ENCODE measurements at regions not wholly inside any gene's neighbourhood (a gene's known extent, or its start where the extent isn't known, plus 50 kb on each side); places are given as distances from the start of the nearest gene placed in this dataset.

GRCh38 chr13:75153386-75153785 is 328.6 kb downstream of the TBC1D4 start:
- intact Hi-C loops (cut with DNase I): no loop called here
- H3K27me3 ChIP-seq (ENCODE audit: control insufficient read depth, insufficient read depth): no peaks in the 10 kb centered on the region
- peaks cover 1% of the 10 kb centered on the region for H3K9me3 ChIP-seq (ENCODE audit: control insufficient read depth, low read length)
- peaks cover 2% of the 10 kb centered on the region for H3K4me1 ChIP-seq (ENCODE audit: control insufficient read depth, insufficient read depth, low read length)
- 63% methylated on average over 4 of the region's 4 CpGs for WGBS
- ATAC-seq (peak in 1 of 2 donors; percentile 52), DNase-seq (no peak)
- no peak overlapping the region for H3K4me3 ChIP-seq (ENCODE audit: low read length)
- H3K27ac ChIP-seq (ENCODE audit: low read length): no peak overlapping the region

GRCh38 chr13:75151081-75151643 is 330.8 kb downstream of the TBC1D4 start:
- Histone ChIP-seq H3K9me3 (ENCODE audit: control insufficient read depth, low read length) (no peaks in the 10 kb centered on the region), H3K27me3 (ENCODE audit: control insufficient read depth, insufficient read depth) (no peaks in the 10 kb centered on the region), H3K27ac (ENCODE audit: low read length) (no peak overlapping the region), H3K4me3 (ENCODE audit: low read length) (no peak overlapping the region), H3K4me1 (ENCODE audit: control insufficient read depth, insufficient read depth, low read length) (peaks cover 2% of the 10 kb centered on the region)
- DNase-seq: no peak
- 62% methylated on average over 3 of the region's 3 CpGs for WGBS
- intact Hi-C loops (cut with DNase I): no loop called here
- no peak for ATAC-seq

- Histone ChIP-seq H3K27ac (ENCODE audit: low read length) (no peak overlapping the region), H3K4me1 (ENCODE audit: control insufficient read depth, insufficient read depth, low read length) (peaks cover 2% of the 10 kb centered on the region), H3K27me3 (ENCODE audit: control insufficient read depth, insufficient read depth) (no peaks in the 10 kb centered on the region), H3K9me3 (ENCODE audit: control insufficient read depth, low read length) (no peaks in the 10 kb centered on the region), H3K4me3 (ENCODE audit: low read length) (no peak overlapping the region)
- no peak for ATAC-seq
- intact Hi-C loops (cut with DNase I): no loop called here
- no peak for DNase-seq
Measured at GRCh38 chr13:75149776-75150175, 332.2 kb downstream of the TBC1D4 start.

GRCh38 chr13:75147946-75148345 is 334.0 kb downstream of the TBC1D4 start:
- Histone ChIP-seq H3K9me3 (ENCODE audit: control insufficient read depth, low read length) (no peaks in the 10 kb centered on the region), H3K4me3 (ENCODE audit: low read length) (no peak overlapping the region), H3K4me1 (ENCODE audit: control insufficient read depth, insufficient read depth, low read length) (no peaks in the 10 kb centered on the region), H3K27ac (ENCODE audit: low read length) (no peak overlapping the region), H3K27me3 (ENCODE audit: control insufficient read depth, insufficient read depth) (no peaks in the 10 kb centered on the region)
- ATAC-seq (no peak), DNase-seq (no peak)
- intact Hi-C loops (cut with DNase I): no loop called here
- 79% methylated on average over 5 of the region's 5 CpGs for WGBS

GRCh38 chr13:75146436-75146835 is 335.5 kb downstream of the TBC1D4 start:
- DNase-seq (no peak), ATAC-seq (no peak)
- intact Hi-C loops (cut with DNase I): no loop called here
- Histone ChIP-seq H3K4me1 (ENCODE audit: control insufficient read depth, insufficient read depth, low read length) (no peaks in the 10 kb centered on the region), H3K27ac (ENCODE audit: low read length) (no peak overlapping the region), H3K27me3 (ENCODE audit: control insufficient read depth, insufficient read depth) (no peaks in the 10 kb centered on the region), H3K4me3 (ENCODE audit: low read length) (no peak overlapping the region), H3K9me3 (ENCODE audit: control insufficient read depth, low read length) (no peaks in the 10 kb centered on the region)
- 88% methylated on average over 1 of the region's 1 CpG for WGBS

GRCh38 chr13:75145927-75146326 is 336.0 kb downstream of the TBC1D4 start:
- no peaks in the 10 kb centered on the region for H3K4me1 ChIP-seq (ENCODE audit: control insufficient read depth, insufficient read depth, low read length)
- H3K9me3 ChIP-seq (ENCODE audit: control insufficient read depth, low read length): no peaks in the 10 kb centered on the region
- intact Hi-C loops (cut with DNase I): no loop called here
- DNase-seq (no peak), ATAC-seq (no peak)
- H3K4me3 ChIP-seq (ENCODE audit: low read length): no peak overlapping the region
- no peaks in the 10 kb centered on the region for H3K27me3 ChIP-seq (ENCODE audit: control insufficient read depth, insufficient read depth)
- no peak overlapping the region for H3K27ac ChIP-seq (ENCODE audit: low read length)
- 56% methylated on average over 1 of the region's 1 CpG for WGBS

GRCh38 chr13:75139291-75139690 is 342.7 kb downstream of the TBC1D4 start:
- intact Hi-C loops (cut with DNase I): no loop called here
- no peak for DNase-seq
- H3K9me3 ChIP-seq (ENCODE audit: control insufficient read depth, low read length): peaks cover 3% of the 10 kb centered on the region
- no peak for ATAC-seq
- H3K4me3 ChIP-seq (ENCODE audit: low read length): no peak overlapping the region
- H3K4me1 ChIP-seq (ENCODE audit: control insufficient read depth, insufficient read depth, low read length): no peaks in the 10 kb centered on the region
- no peak overlapping the region for H3K27ac ChIP-seq (ENCODE audit: low read length)
- H3K27me3 ChIP-seq (ENCODE audit: control insufficient read depth, insufficient read depth): no peaks in the 10 kb centered on the region

GRCh38 chr13:75137911-75138571 is 343.9 kb downstream of the TBC1D4 start:
- Histone ChIP-seq H3K27me3 (ENCODE audit: control insufficient read depth, insufficient read depth) (no peaks in the 10 kb centered on the region), H3K4me1 (ENCODE audit: control insufficient read depth, insufficient read depth, low read length) (no peaks in the 10 kb centered on the region), H3K9me3 (ENCODE audit: control insufficient read depth, low read length) (peaks cover 3% of the 10 kb centered on the region), H3K27ac (ENCODE audit: low read length) (no peak overlapping the region), H3K4me3 (ENCODE audit: low read length) (no peak overlapping the region)
- intact Hi-C loops (cut with DNase I): no loop called here
- ATAC-seq (peak in 1 of 2 donors; percentile 72), DNase-seq (no peak)
- WGBS: 51% methylated on average over 3 of the region's 3 CpGs

- no peaks in the 10 kb centered on the region for H3K27me3 ChIP-seq (ENCODE audit: control insufficient read depth, insufficient read depth)
- no peak for DNase-seq
- 88% methylated on average over 1 of the region's 1 CpG for WGBS
- H3K27ac ChIP-seq (ENCODE audit: low read length): no peak overlapping the region
- peaks cover 3% of the 10 kb centered on the region for H3K9me3 ChIP-seq (ENCODE audit: control insufficient read depth, low read length)
- no peak for ATAC-seq
- no peaks in the 10 kb centered on the region for H3K4me1 ChIP-seq (ENCODE audit: control insufficient read depth, insufficient read depth, low read length)
- no peak overlapping the region for H3K4me3 ChIP-seq (ENCODE audit: low read length)
- intact Hi-C loops (cut with DNase I): no loop called here
Measured at GRCh38 chr13:75136151-75136550, 345.8 kb downstream of the TBC1D4 start.

GRCh38 chr13:75135325-75135825 is 346.6 kb downstream of the TBC1D4 start:
- Histone ChIP-seq H3K4me3 (ENCODE audit: low read length) (no peak overlapping the region), H3K27ac (ENCODE audit: low read length) (no peak overlapping the region), H3K27me3 (ENCODE audit: control insufficient read depth, insufficient read depth) (no peaks in the 10 kb centered on the region), H3K9me3 (ENCODE audit: control insufficient read depth, low read length) (peaks cover 3% of the 10 kb centered on the region), H3K4me1 (ENCODE audit: control insufficient read depth, insufficient read depth, low read length) (no peaks in the 10 kb centered on the region)
- 78% methylated on average over 6 of the region's 6 CpGs for WGBS
- intact Hi-C loops (cut with DNase I): no loop called here
- no peak for ATAC-seq
- no peak for DNase-seq

GRCh38 chr13:75132701-75133695 is 349.0 kb downstream of the TBC1D4 start:
- no peaks in the 10 kb centered on the region for H3K4me1 ChIP-seq (ENCODE audit: control insufficient read depth, insufficient read depth, low read length)
- ATAC-seq: no peak
- H3K9me3 ChIP-seq (ENCODE audit: control insufficient read depth, low read length): no peaks in the 10 kb centered on the region
- 74% methylated on average over 3 of the region's 3 CpGs for whole genome bisulfite sequencing
- no peak overlapping the region for H3K4me3 ChIP-seq (ENCODE audit: low read length)
- DNase-seq: no peak
- H3K27me3 ChIP-seq (ENCODE audit: control insufficient read depth, insufficient read depth): no peaks in the 10 kb centered on the region
- intact Hi-C loops (cut with DNase I): no loop called here
- no peak overlapping the region for H3K27ac ChIP-seq (ENCODE audit: low read length)

All from right cardiac atrium (tissue), 5 donors.